A172 (cell line): ENCODE measurements at regions not wholly inside any gene's neighbourhood (a gene's known extent, or its start where the extent isn't known, plus 50 kb on each side); places are given as distances from the start of the nearest gene placed in this dataset.

Experiments
- DNase-seq: peaks from one replicate; pipeline ENCODE4 v3.0.0-alpha.2; 2015; ENCODE audit warnings: low spot score

DNA sequence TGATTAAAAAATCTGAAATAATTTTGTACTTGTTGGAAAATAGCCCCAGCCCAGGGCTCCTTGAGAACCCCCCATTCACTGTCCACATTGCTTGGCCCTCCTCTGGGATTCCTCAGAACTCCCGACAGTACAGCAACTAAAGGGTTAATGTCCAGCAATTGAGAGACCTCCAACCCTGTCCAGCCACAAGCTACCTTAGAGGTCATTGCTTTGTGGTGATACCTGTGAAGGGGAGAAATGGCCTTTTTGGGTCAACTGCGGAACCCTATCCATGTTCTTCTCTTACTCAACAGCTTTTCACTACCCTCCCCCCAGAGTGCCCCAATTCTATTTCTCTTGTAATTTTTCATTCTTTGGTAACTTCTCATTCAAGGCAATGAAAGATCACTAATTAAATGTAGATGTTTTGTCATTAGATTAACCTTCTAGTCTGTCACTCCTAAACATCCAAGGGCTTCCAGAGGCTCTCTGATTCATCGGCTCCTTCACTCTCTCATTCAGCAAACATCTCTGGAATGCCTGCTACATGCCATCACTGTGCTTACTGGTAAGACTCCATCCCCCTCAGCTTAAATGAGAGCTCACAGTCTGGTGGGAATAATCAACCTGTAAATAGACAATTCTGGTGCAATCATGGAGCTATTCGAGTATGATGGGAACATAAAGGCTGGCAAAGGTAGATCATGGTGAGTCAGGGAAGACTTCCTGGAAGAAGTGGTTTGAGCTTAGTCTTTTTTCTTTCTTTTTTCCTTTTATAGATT lies 241.4 kb upstream of the PGRMC2 start:
- DNase-seq, result peak; percentile 98

GRCh38 chr4:128527946-128528576 lies 240.4 kb upstream of the PGRMC2 start:
- no peak for DNase-seq

DNA sequence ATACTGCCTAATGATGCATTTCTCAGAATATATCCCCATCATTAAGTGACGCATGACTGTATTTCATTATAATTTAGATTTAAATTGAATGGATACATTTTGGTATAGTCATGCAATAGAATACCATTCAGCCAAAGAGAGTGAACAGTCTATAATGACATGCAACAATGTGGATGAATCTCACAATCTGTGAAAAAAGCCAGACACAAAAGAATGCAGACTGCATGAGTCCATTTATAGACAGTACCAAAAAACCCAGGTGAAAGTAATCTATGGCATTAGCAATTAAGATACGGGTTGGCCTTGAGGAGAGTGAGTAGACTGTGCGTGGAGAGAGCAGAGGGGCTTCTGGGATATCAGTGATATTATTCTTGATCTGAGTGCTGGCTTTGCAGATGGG lies 239.7 kb upstream of the PGRMC2 start:
- no peak for DNase-seq

DNA sequence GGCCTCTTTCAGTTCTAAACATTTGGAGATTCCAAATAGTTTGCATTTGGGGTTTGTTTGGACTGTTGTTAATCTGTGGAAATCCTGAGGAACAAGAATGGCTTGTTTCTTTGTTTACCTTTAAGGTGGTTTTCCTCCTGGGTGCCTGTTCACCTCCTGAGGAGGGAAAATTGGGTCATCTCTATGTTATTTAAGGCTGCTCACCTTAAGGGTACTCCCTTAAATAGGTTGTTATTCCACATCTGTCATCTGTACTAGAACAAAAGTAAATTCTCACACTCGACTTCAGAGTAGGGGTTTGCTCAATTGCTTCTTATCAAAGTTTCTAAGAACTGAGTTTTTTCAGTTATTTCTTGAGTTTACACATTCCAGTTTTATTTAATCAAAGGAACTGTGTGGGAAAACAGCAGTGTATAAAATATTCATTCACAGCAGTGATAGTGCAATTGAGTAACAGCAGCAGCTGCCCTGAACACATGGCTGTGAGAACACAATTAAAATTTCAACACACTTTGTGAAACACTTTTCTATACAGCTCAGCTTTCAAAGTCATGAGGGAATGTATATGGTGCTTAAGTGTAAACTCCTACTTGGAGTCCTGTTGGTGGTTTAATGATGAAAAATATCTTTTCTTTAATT lies 238.5 kb upstream of the PGRMC2 start:
- DNase-seq, result no peak

GRCh38 chr4:128525387-128525786 lies 237.8 kb upstream of the PGRMC2 start:
- no peak for DNase-seq

GRCh38 chr4:128524311-128524710 lies 236.7 kb upstream of the PGRMC2 start:
- peak; percentile 91 for DNase-seq

DNA sequence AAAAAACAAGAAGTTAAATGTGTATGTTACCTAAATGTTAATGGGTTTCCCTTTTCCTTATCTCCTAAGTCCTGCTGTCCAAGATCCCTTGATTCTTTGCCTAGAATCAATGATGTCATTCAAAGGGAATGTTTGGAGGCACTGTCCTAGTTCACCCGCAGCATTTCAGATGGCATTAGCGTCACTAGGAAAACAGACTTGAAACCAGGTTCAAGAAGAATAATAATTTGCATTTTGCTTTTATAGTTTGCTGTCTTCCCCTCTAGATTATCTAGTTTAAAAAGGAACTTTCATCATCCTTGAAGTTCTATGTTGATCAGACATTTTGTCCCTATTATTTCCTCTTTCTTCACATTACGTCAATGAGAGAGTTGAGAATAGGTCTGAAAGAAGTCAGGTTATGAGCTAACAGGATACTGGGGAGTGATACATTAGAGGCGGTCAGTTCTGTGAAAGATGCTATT lies 234.1 kb upstream of the PGRMC2 start:
- DNase-seq, result peak; percentile 77

- DNase-seq, result no peak
These were observed 233.5 kb upstream of the PGRMC2 start for GRCh38 chr4:128521156-128521555.

DNA sequence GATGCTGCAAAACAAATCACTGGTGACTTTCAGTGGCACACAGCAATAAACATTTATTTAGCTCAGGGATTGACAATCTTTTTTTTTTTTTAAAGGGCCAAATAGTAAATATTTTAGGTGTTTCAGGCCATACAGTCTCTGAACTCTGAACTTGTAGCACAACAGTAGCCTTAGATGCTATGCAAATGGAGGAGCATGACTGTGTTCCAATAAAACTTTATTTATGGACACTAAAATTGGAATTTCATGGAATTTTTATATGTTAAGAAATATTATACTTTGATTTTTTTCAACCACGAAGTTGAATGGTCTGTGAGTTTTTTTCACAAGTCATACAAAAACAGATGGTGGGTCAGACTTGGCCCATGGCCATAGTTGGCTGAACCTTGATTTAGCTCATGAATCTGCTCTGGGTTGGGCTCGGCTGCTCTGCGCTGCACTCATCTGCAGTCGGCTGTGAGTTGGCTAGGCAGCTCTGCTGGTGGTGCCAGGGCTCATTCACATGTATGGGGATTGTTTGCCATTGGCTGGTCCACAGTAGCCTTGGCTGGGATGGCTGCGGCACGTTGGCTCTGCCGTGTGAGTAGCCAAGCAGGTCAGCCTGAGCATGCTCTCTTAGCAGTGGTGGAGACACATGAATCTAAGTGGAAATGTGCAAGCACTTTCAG lies 231.7 kb upstream of the PGRMC2 start:
- DNase-seq, result no peak

DNA sequence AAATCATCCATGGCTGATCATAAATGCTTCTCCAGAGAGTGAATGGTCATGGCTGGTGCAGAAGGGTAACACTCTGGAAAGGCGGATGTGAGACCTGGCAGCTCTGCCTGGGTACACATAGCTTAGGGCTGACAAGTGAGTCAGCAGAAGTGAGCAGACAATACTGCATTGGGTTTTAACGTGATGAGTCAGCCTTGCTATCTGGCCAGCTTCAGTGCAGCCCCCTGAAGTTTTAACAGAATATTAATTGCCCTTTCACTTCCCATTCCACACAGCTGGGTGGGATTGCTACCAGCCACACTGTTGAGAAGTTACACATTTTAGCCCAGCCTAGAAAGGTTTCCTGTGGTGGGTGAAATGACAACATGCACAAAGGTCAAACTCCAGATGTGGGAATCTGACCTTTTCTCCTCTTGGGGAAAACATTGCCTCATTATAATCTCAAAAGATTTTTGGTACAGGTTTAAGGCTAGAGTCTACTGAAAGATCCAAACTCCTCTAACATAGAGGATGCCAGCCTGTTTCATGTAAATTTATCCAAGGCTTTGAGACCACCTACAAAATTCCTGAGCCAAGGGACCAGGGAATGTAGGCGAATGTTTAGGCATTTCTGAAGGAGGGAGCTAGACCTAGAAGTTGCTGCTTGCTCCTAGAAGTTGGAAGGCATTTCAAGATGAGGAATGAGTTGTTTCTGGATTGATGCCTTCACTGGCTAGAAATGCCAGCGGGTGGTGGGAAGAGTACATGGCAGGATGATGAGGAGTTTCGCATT lies 230.3 kb upstream of the PGRMC2 start:
- peak; percentile 96 for DNase-seq

DNA sequence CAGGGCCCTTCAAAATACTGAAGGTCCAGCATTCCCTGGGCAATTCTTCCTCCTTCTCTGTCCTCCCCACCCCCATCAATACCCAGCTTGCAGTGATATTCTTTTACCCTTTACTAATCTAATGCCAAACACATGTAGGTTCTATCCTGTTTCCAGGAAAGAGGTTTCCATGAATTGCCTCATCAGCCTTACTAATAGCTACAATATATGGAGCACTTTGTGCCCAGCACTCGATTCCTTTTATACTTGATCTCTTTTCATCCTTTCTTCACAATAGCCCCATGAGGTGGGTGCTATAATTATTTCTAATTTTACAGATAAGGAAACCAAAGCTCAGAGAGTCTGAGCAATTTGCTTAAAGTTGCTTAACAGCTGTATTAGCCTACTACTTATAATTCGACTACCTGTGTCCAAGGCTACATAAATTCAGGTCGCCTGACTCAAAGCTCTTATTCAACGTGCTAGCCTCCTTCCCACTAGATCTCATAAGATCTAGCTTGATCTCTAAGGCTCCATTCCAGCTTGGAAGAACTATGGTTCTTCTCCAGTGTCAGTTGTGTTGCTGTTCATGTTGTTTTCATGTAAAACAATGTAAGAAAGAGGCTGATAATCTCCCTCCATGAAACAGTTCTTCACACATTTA lies 229.6 kb upstream of the PGRMC2 start:
- DNase-seq, result no peak

DNA sequence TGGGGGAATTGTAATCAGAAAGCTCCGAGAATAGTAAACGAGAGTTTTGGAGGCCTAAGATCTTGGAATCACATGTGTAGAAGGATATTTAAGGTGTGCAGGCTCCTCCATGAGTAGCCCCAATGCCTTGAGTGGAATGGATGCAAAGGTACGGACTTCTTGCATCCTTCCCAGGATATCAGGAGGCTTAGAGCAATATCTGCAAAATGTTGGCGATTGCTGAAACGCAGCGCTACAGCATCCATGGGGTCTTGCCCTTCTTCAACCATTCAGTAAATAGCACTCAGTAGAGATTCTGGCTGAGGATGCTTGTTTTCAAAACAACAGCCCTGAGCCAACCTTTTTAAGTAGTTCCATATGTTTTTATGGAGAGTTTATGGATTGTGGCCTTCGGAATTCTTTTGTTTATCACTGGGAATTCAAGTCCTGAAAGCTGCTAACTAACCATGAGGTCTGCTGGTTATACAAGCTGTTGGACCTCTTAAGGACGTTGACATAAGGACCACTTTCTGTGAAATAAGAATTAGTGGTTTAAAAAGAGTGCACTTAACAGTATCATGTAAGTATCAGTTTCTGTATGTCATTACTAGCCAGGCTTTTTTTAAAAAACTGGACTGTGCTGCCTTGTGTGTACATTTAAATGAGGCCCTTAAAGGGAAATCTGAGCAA lies 228.8 kb upstream of the PGRMC2 start:
- no peak for DNase-seq

DNA sequence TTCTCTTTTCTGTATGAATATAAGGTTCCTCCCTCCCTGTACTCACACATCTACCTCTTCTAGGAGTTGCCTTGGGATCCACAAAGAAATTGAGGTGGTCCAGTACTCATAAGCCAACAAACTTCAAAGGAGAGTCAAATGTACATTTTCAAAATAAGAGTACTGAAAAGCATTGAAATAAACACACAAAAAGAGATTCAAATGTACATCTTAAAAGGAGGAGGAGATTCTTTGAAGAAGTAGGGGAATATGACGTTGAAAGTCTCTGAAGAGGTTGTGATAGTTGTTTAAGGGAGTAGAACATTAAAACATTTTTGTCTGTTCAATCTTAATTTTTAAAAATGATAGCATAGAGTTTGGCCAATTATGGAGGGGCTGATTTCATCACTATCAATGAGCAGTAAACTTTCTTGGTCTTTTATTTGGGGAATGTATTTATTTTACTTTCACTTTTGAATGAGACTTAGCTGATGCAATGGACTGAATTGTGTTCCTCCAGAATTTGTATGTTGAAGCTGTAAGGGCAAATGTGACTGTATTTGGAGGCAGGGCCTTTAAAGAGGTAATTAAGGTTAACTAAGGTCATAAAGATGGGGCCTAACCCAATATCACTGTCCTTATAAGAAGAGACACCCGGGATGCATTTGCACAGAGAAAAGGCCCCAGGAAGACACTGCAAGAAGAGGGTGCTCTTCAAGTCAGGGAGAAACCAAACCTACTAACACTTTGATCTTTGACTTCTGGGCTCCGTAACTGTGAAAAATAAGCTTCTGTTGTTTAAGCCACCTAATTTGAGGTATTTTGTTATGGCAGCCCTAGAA lies 226.3 kb upstream of the PGRMC2 start:
- DNase-seq, result no peak

DNA sequence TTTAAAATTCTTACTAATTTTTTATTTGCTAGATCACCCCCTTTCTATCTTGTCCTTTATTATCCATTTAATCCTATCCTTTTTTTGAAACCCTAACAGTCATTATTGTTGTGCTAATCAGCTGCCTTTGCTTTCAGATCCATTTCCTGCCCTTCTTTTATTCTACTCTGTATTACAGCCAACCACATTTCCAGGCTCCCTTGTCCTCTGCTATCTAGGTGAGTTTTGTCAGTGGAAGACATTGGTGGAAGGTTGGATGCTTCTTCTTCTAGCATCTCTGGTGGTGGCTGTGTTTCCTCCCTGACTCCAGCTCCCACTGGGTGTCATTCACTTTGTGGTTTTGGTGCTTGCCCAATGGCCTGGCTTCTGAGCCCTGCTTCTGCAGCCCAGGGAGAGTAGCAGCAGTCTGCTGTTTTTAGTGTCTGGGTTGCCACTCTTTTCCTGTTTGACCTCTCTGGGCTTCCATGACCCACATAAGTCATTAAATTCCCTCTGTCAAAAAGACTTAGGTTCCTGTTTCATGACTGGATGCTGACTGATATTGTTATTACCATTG lies 225.2 kb upstream of the PGRMC2 start:
- DNase-seq, result no peak

GRCh38 chr4:128512161-128512560 lies 224.5 kb upstream of the PGRMC2 start:
- DNase-seq, result no peak

DNA sequence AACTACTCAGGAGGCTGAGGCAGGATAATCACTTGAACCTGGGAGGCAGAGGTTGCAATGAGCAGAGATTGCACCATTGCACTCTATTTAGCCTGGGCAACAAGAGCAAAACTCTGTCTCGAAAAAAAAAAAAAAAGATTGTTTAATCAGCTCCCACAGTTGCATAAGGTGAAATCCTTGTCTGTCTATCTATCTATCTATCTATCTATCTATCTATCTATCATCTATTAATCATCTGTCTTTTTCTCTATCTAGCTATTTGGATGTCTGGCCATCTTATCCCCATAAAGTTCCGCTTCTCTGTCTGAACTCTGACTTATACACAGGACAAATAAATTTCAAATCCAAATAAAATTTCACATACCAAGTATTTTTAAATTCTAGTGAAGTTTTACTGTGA lies 223.2 kb upstream of the PGRMC2 start:
- no peak for DNase-seq

DNA sequence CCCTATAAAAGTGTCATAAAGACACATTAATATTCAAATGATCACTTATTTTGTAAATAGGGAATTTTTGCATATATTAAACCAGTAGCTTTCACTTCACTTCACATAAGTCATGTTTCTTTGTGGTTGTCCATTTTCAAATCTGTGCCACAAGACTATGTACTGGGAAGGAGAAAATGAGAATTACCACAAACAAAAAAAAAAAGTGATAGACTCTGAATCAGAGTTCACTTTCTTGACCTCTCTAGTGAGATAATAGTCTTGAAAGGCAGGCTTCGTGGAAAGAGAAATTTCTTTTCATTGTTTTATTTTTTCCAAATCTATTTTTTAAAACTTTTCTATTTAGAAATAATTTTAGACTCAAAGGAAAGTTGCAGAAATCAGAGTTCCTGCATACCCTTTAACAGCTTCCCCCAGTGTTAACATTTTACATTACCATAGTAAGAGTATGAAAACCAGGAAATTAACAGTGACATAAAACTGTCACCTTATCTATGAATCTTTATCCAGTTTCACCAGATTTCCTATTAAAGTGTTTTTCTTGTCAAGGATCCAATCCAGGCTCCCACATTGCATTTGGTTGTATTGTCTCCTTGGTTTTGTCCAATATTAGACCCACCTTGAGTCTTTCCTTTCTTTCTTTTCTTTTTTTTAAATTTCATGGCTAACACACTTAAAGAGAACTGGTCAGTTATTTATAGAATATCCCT lies 215.4 kb upstream of the PGRMC2 start:
- DNase-seq, result peak; percentile 54

GRCh38 chr4:128501239-128501638 lies 213.6 kb upstream of the PGRMC2 start:
- no peak for DNase-seq
